HG03039 (cell line): ENCODE measurements at regions not wholly inside any gene's neighbourhood (a gene's known extent, or its start where the extent isn't known, plus 50 kb on each side); places are given as distances from the start of the nearest gene placed in this dataset.

ENCODE experiments used
- ATAC-seq: cut with Tn5 transposase; IDR thresholded peaks from one replicate; pipeline ENCODE4 v1.9.1; 2021; ENCODE audit warnings: mild to moderate bottlenecking, moderate library complexity; ENCODE audit not compliant: unreplicated experiment

GRCh38 chr2:216745453-216745852 lies 50.1 kb upstream of the IGFBP5 start:
- ATAC-seq, result no peak
